Muscle of leg (tissue), 3 donors: ENCODE measurements at regions not wholly inside any gene's neighbourhood (a gene's known extent, or its start where the extent isn't known, plus 50 kb on each side); places are given as distances from the start of the nearest gene placed in this dataset.

Source experiments
- DNase-seq: peaks from one replicate; pipeline ENCODE4 v3.0.0; 2013
- H3K27ac ChIP-seq: one replicate; pipeline ENCODE4 v1.5.1; 2013; ENCODE audit warnings: mild to moderate bottlenecking, low read length, control low read depth
- H3K27me3 ChIP-seq: one replicate; pipeline ENCODE4 v1.6.1; 2013; ENCODE audit warnings: low read length; ENCODE audit not compliant: control insufficient read depth, insufficient read depth
- H3K36me3 ChIP-seq: one replicate; pipeline ENCODE4 v1.6.1; 2013; ENCODE audit warnings: low read length; ENCODE audit not compliant: control insufficient read depth, insufficient read depth
- H3K4me1 ChIP-seq: one replicate; pipeline ENCODE4 v1.6.1; 2013; ENCODE audit warnings: low read length; ENCODE audit not compliant: control insufficient read depth, insufficient read depth
- H3K4me3 ChIP-seq: one replicate; pipeline ENCODE4 v1.5.1; 2013; ENCODE audit warnings: low read length, control low read depth
- H3K9me3 ChIP-seq: replicated peaks from 2 replicates; pipeline ENCODE4 v1.6.1; 2013; ENCODE audit warnings: low read depth, low read length; ENCODE audit not compliant: control insufficient read depth
- WGBS: methylation state at CpG from one replicate; pipeline ENCODE4 v1.1.5; 2013; ENCODE audit warnings: missing lambda C conversion rate; ENCODE audit not compliant: insufficient coverage; 5-methylcytosine and 5-hydroxymethylcytosine counted together

DNA sequence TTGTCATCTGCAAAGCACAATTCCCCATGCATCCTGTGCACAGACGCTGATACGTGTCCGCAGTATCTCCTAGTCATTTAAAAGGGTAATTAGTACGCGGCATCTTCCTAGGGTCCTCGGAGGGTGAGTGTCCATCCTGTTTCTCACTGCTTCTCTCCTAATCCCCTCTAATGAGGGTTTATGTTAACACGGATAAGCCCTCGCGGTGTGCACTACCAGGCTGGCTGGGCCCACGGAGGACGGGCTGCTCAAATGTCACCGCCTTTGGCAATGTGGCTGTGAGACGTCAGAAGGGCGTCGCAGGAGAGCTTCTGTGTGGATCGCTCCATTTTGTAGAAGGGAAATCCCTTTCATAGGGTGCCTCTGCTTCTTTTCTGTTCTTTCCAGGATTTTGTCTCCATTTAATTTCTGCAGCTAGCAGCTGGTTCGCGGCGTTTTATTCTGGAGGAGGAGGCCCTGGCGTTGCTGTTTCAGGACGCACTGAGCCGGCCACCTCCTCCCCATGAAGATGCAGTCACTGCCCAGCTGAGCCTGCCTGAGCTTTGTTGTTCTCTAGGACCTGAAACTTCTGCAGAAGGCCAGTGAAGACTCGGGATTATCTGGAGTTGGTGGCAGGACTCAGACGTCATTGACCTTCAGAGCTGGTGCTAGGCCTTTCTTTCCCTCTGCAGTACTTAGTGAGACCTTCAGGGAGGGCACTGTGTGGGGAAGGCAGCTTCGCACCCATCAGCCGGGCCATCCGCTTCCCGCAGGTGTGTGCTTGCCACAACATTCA, 326.1 kb upstream of the IRX1 start:
- H3K4me3 ChIP-seq: no peak overlapping the region
- H3K36me3 ChIP-seq: no peaks in the 10 kb centered on the region
- 73% methylated on average over 20 of the region's 28 CpGs for WGBS

DNA sequence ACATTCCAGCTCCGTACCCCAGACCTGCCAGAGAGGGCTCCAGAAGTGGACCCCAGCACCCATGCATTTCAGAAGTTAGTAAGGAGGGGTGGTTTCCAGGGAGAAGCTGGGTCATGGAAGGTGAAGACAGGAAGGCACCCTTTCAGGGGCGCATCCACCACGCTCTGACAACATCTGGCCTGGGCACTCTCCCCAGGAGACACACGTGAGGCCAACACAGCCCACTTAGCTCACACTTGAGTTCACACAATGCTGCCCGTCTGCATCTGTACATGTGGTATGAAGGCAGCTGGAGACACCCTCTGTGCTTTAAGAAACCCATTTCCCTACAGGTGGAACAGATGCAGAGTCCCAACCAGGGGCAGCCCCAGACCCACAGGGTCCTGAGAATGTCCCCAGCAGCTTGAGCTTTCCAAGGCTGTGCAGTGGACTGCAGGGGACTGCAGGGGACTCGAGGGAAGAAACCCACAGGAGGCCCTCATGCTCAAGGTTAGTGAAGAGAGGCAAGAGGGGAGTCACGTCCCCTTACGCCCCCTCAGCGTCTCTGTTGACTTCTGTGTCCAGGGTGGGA, 326.8 kb upstream of the IRX1 start:
- peaks cover 3% of the 10 kb centered on the region for H3K27me3 ChIP-seq
- H3K9me3 ChIP-seq: no peaks in the 10 kb centered on the region
- WGBS: 72% methylated on average over 3 of the region's 9 CpGs

More for the DNA sequence above, 326.1 kb upstream of the IRX1 start:
- no peaks in the 10 kb centered on the region for H3K4me1 ChIP-seq
- H3K9me3 ChIP-seq: no peaks in the 10 kb centered on the region
- H3K27ac ChIP-seq: no peak overlapping the region
- H3K27me3 ChIP-seq: peaks cover 3% of the 10 kb centered on the region
- no peak for DNase-seq

DNA sequence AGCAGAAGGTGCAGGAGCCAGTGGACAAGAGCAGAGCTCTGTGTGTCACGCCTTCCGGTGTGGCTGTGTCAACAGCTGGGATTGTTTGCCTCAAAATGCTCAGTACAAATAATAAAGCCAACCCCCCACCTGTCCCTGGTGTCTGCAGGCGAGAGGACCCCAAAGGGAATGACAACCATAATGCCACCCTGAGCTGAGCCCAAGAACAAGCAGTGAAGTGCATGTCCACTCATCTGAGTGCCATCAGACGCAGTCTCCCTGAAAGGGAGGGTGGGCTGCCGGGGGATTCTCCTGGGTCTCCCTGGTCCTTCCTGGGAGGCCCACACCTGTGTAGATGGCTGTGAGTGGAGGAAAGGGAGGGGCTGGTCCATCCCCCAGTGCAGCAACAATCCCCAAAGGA, 328.8 kb upstream of the IRX1 start:
- Histone ChIP-seq H3K4me1 (no peaks in the 10 kb centered on the region), H3K4me3 (no peak overlapping the region), H3K36me3 (no peaks in the 10 kb centered on the region), H3K27me3 (no peaks in the 10 kb centered on the region), H3K9me3 (no peaks in the 10 kb centered on the region), H3K27ac (no peak overlapping the region)
- no peak for DNase-seq
- 96% methylated on average over 4 of the region's 5 CpGs for WGBS

More for the DNA sequence above, 326.8 kb upstream of the IRX1 start:
- Histone ChIP-seq H3K36me3 (no peaks in the 10 kb centered on the region), H3K4me3 (no peak overlapping the region), H3K4me1 (no peaks in the 10 kb centered on the region), H3K27ac (no peak overlapping the region)
- DNase-seq: no peak

DNA sequence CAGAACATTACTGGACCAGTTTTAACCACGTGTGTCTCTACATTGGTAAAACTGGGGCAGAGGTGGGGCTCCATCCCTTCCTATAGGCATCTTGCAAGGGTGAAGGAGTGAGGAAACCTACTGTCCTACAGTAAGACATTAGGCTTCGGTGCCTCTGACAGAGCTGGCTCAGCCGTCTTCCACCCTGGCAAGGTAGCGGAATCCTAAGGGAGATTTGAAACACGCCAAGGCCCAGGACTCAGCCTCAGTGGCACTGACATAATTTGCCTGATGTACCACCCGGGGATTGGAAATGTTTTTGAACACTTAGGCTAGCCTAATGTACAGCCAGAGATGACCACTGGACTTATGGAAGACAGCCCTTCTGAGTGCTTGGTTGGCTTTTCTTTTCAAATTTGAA, 329.7 kb upstream of the IRX1 start:
- DNase-seq: no peak
- Histone ChIP-seq H3K27ac (no peak overlapping the region), H3K9me3 (no peaks in the 10 kb centered on the region), H3K36me3 (no peaks in the 10 kb centered on the region), H3K27me3 (no peaks in the 10 kb centered on the region), H3K4me3 (no peak overlapping the region), H3K4me1 (no peaks in the 10 kb centered on the region)
- WGBS: 95% methylated on average over 5 of the region's 6 CpGs

DNA sequence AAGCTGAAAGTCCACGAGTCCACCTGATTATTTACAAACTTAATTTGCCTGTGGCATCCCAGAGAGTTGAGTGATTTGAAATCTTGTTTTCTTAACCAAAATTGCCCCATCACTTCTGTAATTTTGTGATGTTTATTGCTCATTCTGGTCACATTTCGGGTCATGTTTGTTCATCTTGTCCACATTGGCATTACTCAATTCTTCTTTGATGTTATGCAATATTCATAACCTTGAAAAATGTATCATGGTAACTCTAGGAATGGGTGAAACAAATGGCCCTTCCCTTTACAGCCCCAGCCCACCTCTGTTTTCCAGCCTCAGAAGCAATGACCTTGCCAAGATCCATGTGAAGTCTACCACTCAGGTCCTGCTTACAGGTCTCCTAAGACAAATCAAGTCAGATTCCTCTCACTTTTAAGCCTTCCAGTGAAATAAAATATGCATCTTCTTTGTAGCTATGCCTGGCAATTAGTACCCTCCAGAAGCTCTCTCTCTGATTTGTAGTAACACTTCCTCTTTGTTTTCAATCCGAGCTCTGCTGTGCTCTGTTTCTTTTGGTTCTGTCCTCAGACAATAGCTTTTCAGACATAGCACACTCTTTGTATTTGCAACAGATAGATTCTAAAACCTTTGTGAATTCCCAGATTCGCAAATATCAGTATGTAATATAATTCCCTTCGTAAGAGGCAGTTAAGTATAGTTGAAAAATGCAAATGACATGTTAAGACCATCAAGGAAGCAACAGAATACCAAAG, 330.3 kb upstream of the IRX1 start:
- Histone ChIP-seq H3K9me3 (no peaks in the 10 kb centered on the region), H3K36me3 (no peaks in the 10 kb centered on the region), H3K27ac (no peak overlapping the region), H3K4me3 (no peak overlapping the region), H3K4me1 (no peaks in the 10 kb centered on the region), H3K27me3 (no peaks in the 10 kb centered on the region)
- no peak for DNase-seq
- 100% methylated on average over 1 of the region's 5 CpGs for WGBS

DNA sequence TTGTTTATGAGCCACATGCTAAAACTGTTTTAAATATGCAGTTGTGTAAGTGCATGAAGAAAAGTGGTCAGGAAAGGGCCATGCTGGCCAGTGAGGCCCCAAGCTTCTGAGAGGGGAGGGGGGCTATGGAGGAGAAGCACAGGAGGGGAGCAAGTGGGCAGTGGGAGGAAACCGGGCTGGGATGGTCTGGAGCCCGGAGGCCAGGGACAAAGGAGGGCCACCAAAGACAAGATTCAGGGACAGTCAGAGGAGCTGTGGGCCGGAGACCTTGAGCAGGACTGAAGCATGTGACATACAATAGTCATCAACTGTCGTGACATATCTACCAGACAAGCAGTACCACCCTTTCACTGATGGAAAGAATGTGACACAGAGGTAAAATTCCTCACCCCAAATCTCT, 333.2 kb upstream of the IRX1 start:
- Histone ChIP-seq H3K9me3 (no peaks in the 10 kb centered on the region), H3K27ac (no peak overlapping the region), H3K27me3 (no peaks in the 10 kb centered on the region), H3K4me3 (no peak overlapping the region), H3K36me3 (no peaks in the 10 kb centered on the region), H3K4me1 (peaks cover 2% of the 10 kb centered on the region)
- no peak for DNase-seq
- 48% methylated on average over 2 of the region's 4 CpGs for WGBS

DNA sequence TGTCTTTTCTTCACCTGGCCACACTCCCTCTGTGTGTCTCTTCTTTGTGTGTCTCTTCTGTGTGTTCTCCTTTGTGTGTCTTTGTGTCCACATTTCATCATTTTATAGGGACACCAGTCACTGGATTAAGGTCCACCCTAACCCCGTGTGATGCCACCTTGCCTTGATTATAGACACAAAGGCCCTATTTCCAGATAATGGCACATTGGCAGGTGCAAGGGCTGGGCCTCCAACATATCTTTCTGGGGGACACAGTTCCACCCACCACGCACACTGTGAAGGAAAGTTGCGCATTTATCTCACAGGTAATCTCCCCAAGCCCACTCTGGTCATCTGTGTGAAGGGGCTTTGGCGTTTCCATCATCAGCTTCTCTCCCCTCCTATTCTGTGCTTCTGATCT, 334.6 kb upstream of the IRX1 start:
- peaks cover 2% of the 10 kb centered on the region for H3K4me1 ChIP-seq
- H3K9me3 ChIP-seq: no peaks in the 10 kb centered on the region
- no peaks in the 10 kb centered on the region for H3K27me3 ChIP-seq
- no peak overlapping the region for H3K27ac ChIP-seq
- H3K4me3 ChIP-seq: no peak overlapping the region
- 88% methylated on average over 4 of the region's 4 CpGs for WGBS
- no peaks in the 10 kb centered on the region for H3K36me3 ChIP-seq
- DNase-seq: no peak

DNA sequence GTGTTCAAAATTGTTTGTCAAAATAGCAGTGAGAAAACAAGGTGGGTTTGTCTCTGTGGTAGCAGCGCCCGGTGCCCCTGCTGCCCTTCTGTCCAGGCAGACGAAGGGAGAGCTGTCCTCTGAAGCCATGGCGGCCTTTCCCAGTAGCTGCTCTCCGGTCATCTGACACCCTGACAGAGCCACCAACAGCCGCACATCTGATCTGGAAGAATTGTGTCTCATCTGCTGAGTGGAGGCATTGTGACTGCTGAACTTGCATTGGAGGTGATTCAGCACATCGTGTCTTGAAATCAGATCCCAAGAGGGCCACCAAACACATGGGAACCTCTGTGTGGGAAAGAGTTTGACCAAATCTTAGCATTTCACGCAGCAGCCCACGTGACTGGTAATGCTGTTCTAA, 337.6 kb upstream of the IRX1 start:
- no peaks in the 10 kb centered on the region for H3K36me3 ChIP-seq
- peaks cover 2% of the 10 kb centered on the region for H3K4me1 ChIP-seq
- no peak overlapping the region for H3K4me3 ChIP-seq
- DNase-seq: peak; percentile 16
- WGBS: 65% methylated on average over 6 of the region's 9 CpGs
- no peaks in the 10 kb centered on the region for H3K27me3 ChIP-seq
- no peaks in the 10 kb centered on the region for H3K9me3 ChIP-seq
- H3K27ac ChIP-seq: no peak overlapping the region

DNA sequence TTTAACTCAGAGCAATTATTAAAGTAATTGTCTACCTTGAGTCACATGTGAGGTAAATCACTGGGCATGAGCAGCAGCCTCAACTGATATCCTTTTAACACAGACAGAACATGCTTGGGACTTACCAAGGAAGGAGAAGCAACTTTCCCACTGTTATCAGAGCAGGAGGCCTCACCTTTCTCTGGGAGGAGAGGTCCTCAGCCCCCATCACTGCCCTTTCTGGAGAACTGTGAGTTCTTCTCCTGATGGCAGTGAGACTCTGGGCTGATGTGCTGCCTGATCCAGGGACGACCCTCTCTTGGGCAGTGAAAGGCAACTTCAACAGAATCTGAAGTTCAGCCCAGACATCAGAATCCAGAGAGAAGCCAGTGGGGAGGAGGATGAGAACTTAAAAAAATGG, 343.4 kb upstream of the IRX1 start:
- Histone ChIP-seq H3K9me3 (no peaks in the 10 kb centered on the region), H3K27ac (no peak overlapping the region), H3K4me3 (no peak overlapping the region), H3K4me1 (no peaks in the 10 kb centered on the region), H3K36me3 (no peaks in the 10 kb centered on the region), H3K27me3 (peaks cover 2% of the 10 kb centered on the region)
- no CpG with 5 or more reads among the region's 1 CpG for WGBS
- no peak for DNase-seq

DNA sequence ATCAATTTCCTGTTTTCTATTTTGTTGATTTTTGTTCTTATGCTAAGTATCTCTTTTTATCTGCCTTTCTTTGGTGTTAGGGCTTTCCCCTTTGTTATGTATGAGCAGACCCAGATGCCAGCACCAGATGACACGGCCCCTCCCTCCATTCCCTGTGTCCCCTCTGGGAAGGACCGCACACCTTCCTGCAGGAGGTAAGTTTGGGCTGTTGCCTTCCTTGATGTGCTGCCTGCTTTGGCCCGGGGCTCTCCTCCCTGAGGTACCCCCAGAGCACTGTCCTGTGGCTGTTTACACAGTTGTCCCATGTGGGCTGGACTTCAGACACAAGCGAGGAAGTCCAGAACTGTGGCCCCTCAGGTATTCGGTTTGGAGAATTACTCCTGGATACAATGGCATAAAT, 343.8 kb upstream of the IRX1 start:
- Histone ChIP-seq H3K27ac (no peak overlapping the region), H3K4me3 (no peak overlapping the region), H3K36me3 (no peaks in the 10 kb centered on the region), H3K4me1 (no peaks in the 10 kb centered on the region), H3K9me3 (no peaks in the 10 kb centered on the region), H3K27me3 (peaks cover 2% of the 10 kb centered on the region)
- DNase-seq: no peak
- WGBS: 47% methylated on average over 2 of the region's 5 CpGs
